Adipocyte (in vitro differentiated cells): ENCODE measurements at regions not wholly inside any gene's neighbourhood (a gene's known extent, or its start where the extent isn't known, plus 50 kb on each side); places are given as distances from the start of the nearest gene placed in this dataset.

ENCODE experiments used
- DNase-seq: peaks from one replicate; pipeline ENCODE4 v3.0.0-alpha.2; 2015; ENCODE audit warnings: low read depth
- H3K27me3 ChIP-seq: replicated peaks from 2 replicates; pipeline ENCODE4 v1.7.0; 2013; ENCODE audit warnings: mild to moderate bottlenecking, low read length, moderate library complexity; ENCODE audit not compliant: control insufficient read depth, insufficient read depth
- H3K36me3 ChIP-seq: 2 replicates; pipeline ENCODE4 v1.7.0; 2013; ENCODE audit warnings: low read length, mild to moderate bottlenecking, moderate library complexity; ENCODE audit not compliant: control insufficient read depth, insufficient read depth, severe bottlenecking
- H3K4me1 ChIP-seq: 2 replicates; pipeline ENCODE4 v1.7.0; 2013; ENCODE audit warnings: mild to moderate bottlenecking, low read length, moderate library complexity; ENCODE audit not compliant: control insufficient read depth, insufficient read depth
- H3K4me3 ChIP-seq: 2 replicates; pipeline ENCODE4 v1.7.0; 2013; ENCODE audit warnings: mild to moderate bottlenecking, low read length, moderate library complexity
- H3K9ac ChIP-seq: 2 replicates; pipeline ENCODE4 v1.7.0; 2013; ENCODE audit warnings: mild to moderate bottlenecking, low read length, moderate library complexity
- H3K9me3 ChIP-seq: 2 replicates; pipeline ENCODE4 v1.7.0; 2013; ENCODE audit warnings: mild to moderate bottlenecking, low read length, moderate library complexity; ENCODE audit not compliant: control insufficient read depth

DNA sequence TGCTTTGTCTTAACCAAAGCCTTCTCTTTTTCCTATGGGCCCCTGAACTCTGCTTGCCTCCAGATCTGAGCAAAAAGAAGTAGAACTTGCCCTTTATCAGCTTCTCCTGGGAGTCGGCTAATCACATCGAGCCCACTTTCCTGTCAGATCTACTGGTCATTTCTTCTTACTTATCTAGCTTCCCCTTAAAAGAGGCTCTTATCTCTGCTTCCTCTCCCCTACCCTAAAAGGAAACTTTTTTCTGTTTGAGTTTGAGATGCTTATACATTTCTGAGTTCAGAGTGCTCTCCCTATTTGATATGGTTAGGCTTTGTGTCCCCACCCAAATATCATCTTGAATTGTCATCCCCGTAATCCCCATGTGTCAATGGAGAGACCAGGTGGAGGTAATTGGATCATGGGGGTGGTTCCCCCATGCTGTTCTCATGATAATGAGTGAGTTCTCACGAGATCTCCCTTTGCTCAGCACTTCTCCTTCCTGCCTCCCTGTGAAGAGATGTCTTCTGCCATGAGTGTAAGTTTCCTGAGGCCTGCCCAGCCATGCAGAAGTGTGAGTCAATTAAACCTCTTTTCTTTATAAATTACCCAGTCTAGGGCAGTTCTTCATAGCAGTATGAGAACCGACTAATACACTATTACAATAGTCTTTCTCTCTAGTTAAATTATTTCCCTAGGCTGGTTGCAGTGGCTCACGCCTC lies 114.7 kb upstream of the AMN1 start:
- Histone ChIP-seq H3K4me1 (no peaks in the 10 kb centered on the region), H3K9ac (no peak overlapping the region), H3K36me3 (no peaks in the 10 kb centered on the region), H3K9me3 (peaks cover 18% of the 10 kb centered on the region), H3K4me3 (no peak overlapping the region), H3K27me3 (no peaks in the 10 kb centered on the region)
- no peak for DNase-seq

GRCh38 chr12:31837913-31838312 lies 109.1 kb upstream of the AMN1 start:
- H3K9me3 ChIP-seq: peaks cover 4% of the 10 kb centered on the region
- no peaks in the 10 kb centered on the region for H3K36me3 ChIP-seq
- no peak overlapping the region for H3K4me3 ChIP-seq
- no peaks in the 10 kb centered on the region for H3K4me1 ChIP-seq
- no peak for DNase-seq
- no peaks in the 10 kb centered on the region for H3K27me3 ChIP-seq
- H3K9ac ChIP-seq: no peak overlapping the region

GRCh38 chr12:31835276-31835882 lies 106.6 kb upstream of the AMN1 start:
- no peaks in the 10 kb centered on the region for H3K36me3 ChIP-seq
- no peaks in the 10 kb centered on the region for H3K27me3 ChIP-seq
- no peak overlapping the region for H3K4me3 ChIP-seq
- DNase-seq: no peak
- H3K9me3 ChIP-seq: peaks cover 6% of the 10 kb centered on the region
- no peak overlapping the region for H3K9ac ChIP-seq
- H3K4me1 ChIP-seq: no peaks in the 10 kb centered on the region

DNA sequence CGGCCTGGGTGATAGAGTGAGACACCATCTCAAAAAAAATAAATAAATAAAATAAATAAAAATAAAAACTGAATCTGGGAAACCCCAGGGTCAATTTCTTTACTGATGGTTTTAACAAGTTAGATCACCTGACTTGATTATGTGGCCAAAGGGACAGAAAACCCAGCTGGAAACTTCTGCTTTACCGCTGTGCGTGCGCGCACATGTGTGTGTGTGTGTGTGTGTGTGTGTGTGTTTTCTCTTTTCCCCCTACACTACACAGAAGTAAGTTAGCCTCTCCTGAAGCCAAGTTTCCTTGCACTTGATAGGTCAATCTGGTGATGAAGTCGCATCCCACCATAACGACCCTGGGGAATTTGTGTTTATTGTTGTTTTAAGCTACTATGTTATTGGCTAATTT lies 105.3 kb upstream of the AMN1 start:
- Histone ChIP-seq H3K36me3 (no peaks in the 10 kb centered on the region), H3K9ac (no peak overlapping the region), H3K4me1 (no peaks in the 10 kb centered on the region), H3K27me3 (no peaks in the 10 kb centered on the region), H3K9me3 (peaks cover 6% of the 10 kb centered on the region), H3K4me3 (no peak overlapping the region)
- DNase-seq: no peak

- no peak overlapping the region for H3K9ac ChIP-seq
- no peaks in the 10 kb centered on the region for H3K4me1 ChIP-seq
- DNase-seq: no peak
- H3K4me3 ChIP-seq: no peak overlapping the region
- H3K36me3 ChIP-seq: no peaks in the 10 kb centered on the region
- no peaks in the 10 kb centered on the region for H3K27me3 ChIP-seq
- peaks cover 6% of the 10 kb centered on the region for H3K9me3 ChIP-seq
Observed at GRCh38 chr12:31832740-31833729, 104.2 kb upstream of the AMN1 start.

GRCh38 chr12:31828071-31828470 lies 99.2 kb upstream of the AMN1 start:
- Histone ChIP-seq H3K4me3 (no peak overlapping the region), H3K27me3 (no peaks in the 10 kb centered on the region), H3K9ac (no peak overlapping the region), H3K9me3 (peaks cover 7% of the 10 kb centered on the region), H3K4me1 (no peaks in the 10 kb centered on the region), H3K36me3 (no peaks in the 10 kb centered on the region)
- DNase-seq: no peak

- no peak for DNase-seq
- no peaks in the 10 kb centered on the region for H3K27me3 ChIP-seq
- H3K4me3 ChIP-seq: no peak overlapping the region
- H3K4me1 ChIP-seq: no peaks in the 10 kb centered on the region
- H3K36me3 ChIP-seq: no peaks in the 10 kb centered on the region
- peaks cover 5% of the 10 kb centered on the region for H3K9me3 ChIP-seq
- no peak overlapping the region for H3K9ac ChIP-seq
Observed at GRCh38 chr12:31822761-31823160, 93.9 kb upstream of the AMN1 start.

DNA sequence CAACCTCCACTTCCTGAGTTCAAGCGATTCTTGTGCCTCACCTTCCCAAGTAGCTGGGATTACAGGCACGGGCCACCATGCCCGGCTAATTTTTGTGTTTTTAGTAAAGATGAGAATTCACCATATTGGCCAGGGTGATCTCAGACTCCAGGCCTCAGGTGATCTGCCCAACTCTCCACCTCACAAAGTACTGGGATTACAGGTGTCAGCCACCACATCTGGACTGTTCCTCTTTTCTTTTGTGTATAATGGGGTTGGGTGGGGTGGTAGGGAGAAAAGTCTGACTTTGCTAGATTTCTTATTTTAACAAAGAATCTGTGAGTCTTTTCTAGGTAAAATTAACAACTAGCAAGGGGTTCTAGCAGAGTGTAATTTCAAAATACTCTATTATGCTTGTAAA lies 92.7 kb upstream of the AMN1 start:
- DNase-seq: no peak
- peaks cover 5% of the 10 kb centered on the region for H3K9me3 ChIP-seq

DNA sequence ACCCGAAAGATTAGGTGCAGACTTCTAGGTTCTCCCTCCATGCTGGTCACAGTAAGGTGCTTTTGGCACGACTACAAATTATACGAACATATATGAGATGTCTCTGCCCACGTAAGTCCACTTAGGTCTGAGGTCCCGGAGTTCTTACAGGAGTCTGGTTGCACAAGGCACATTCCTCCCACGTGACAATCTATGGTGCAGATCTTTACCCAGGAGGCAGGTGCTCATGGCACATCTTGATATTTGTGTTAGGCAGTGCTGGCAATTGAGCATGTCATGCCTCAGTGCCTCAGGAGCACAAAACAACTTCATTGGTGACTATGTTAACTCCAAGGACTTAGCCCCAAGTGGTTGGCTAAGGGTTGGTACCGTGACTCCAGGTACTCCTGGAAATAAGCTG lies 92.0 kb upstream of the AMN1 start:
- no peak for DNase-seq
- Histone ChIP-seq H3K9ac (no peak overlapping the region), H3K4me3 (no peak overlapping the region), H3K9me3 (peaks cover 2% of the 10 kb centered on the region), H3K4me1 (no peaks in the 10 kb centered on the region), H3K27me3 (no peaks in the 10 kb centered on the region), H3K36me3 (no peaks in the 10 kb centered on the region)

More for the DNA sequence above, 92.7 kb upstream of the AMN1 start:
- Histone ChIP-seq H3K9ac (no peak overlapping the region), H3K27me3 (no peaks in the 10 kb centered on the region), H3K36me3 (no peaks in the 10 kb centered on the region), H3K4me3 (no peak overlapping the region), H3K4me1 (no peaks in the 10 kb centered on the region)

DNA sequence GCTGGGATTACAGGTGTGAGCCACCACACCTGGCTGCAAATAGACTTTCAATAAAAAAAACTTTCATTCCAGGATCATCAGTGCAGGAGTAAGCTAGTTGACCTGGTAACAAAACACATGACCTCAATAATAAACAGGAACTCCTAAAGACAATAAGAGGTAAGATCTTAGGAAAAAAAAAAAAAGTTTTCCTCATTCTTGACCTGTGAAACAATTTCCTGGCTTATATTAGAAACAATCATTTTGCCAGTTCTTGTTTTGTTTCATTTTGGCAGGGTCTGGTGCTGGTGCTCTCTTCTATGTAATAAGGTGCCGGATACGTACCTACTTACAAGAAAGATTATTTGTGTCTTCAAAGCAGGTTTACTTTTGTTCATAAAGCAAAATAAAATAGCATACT lies 90.6 kb upstream of the AMN1 start:
- Histone ChIP-seq H3K36me3 (no peaks in the 10 kb centered on the region), H3K9ac (no peak overlapping the region), H3K4me1 (no peaks in the 10 kb centered on the region), H3K9me3 (no peaks in the 10 kb centered on the region), H3K4me3 (no peak overlapping the region), H3K27me3 (no peaks in the 10 kb centered on the region)
- DNase-seq: no peak

GRCh38 chr12:31818623-31819268 lies 89.9 kb upstream of the AMN1 start:
- DNase-seq: no peak
- no peaks in the 10 kb centered on the region for H3K36me3 ChIP-seq
- no peak overlapping the region for H3K4me3 ChIP-seq
- H3K9ac ChIP-seq: no peak overlapping the region
- no peaks in the 10 kb centered on the region for H3K27me3 ChIP-seq
- no peaks in the 10 kb centered on the region for H3K9me3 ChIP-seq
- H3K4me1 ChIP-seq: no peaks in the 10 kb centered on the region
